ENCODE measurements at regions not wholly inside any gene's neighbourhood (a gene's known extent, or its start where the extent isn't known, plus 50 kb on each side); places are given as distances from the start of the nearest gene placed in this dataset.

DNA sequence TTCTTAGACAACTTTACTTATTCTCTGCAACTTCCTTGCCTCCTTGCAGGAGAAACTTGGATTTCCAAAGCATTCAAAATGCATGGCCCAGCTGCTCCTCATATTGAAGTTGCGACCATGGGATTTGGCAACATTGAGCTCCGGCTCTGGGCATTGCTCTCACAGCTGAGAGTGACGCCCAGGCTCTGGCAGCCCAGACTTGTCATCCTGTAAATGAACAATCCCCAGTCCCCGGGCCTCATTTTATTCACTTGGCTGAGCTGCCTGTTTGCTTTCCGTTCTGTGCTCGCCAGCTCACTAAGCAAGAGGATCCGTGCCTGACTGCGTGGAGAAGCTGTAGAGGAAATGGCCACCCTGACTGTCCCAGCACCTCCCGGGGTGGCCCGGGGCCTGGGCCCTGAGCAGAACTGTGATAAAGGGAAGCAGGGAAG is 119.5 kb upstream of the CD93 start:
- peaks cover 13% of the 10 kb centered on the region for H3K4me1 ChIP-seq (ENCODE audit: control insufficient read depth, insufficient read depth, low read length)
- H3K9me3 ChIP-seq (ENCODE audit: control insufficient read depth, low read length), result no peaks in the 10 kb centered on the region
- H3K4me3 ChIP-seq (ENCODE audit: low read length), result no peak overlapping the region
- H3K9ac ChIP-seq (ENCODE audit: low read length), result peak overlapping the region; percentile 44
- H3K27me3 ChIP-seq (ENCODE audit: control insufficient read depth, insufficient read depth, low read length), result no peaks in the 10 kb centered on the region
- H3K36me3 ChIP-seq (ENCODE audit: control insufficient read depth, insufficient read depth, low read length), result no peaks in the 10 kb centered on the region

DNA sequence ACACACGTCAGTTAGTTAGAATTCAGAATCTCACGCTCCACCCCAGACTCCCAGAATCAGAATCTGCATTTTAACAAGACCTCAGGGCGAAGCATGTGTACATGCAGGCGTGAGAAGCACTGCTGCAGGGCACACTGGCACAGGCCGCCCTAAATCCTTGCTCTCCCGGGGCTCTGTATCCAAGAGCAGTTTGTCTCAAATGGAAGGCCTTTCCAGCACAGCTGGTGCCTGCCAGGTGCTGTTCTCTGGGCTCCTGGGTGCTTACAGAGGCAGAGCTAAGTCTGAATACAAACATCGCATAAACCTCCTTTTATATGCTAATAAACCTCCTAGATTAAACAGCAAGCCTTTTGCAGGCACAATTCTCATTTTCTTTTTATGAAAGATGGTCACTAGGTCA is 119.1 kb upstream of the CD93 start:
- no peak overlapping the region for H3K9ac ChIP-seq (ENCODE audit: low read length)
- H3K4me3 ChIP-seq (ENCODE audit: low read length), result no peak overlapping the region
- peaks cover 13% of the 10 kb centered on the region for H3K4me1 ChIP-seq (ENCODE audit: control insufficient read depth, insufficient read depth, low read length)
- H3K36me3 ChIP-seq (ENCODE audit: control insufficient read depth, insufficient read depth, low read length), result no peaks in the 10 kb centered on the region
- no peaks in the 10 kb centered on the region for H3K9me3 ChIP-seq (ENCODE audit: control insufficient read depth, low read length)
- no peaks in the 10 kb centered on the region for H3K27me3 ChIP-seq (ENCODE audit: control insufficient read depth, insufficient read depth, low read length)

DNA sequence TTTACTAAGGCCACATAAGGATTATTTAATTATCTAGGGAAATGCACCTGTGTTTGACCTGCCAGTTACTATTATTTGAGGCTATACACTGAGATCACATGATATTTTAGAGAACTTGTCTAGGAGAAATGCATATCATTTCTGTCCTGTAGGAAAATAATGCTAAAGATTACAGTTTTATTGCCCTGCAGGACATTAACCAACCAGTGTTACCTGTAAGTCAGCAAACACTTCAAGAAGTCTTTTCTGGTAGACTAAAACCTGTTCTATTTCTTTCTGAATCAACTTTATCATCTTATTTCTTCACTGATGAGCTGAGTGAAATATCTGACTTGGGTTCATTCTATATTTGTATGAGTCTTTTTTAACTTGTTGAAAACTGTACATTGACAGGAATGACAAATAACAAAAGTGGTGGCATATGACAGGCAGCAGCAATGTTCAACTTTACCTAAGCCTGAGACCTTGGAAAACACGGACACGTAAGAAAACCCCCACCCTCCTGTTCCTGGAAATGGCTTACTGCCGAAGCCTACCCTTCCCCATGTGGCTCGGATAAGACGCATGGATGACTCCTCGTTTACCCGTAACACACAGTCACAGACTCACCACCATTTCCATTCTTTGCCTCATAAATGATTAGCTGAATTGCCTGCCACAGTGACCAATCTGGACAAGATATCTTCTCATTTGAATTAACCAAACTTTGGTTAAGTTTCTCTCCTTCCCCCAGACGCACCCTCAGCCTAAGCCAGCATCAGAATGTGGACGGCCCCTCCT is 118.0 kb upstream of the CD93 start:
- no peaks in the 10 kb centered on the region for H3K27me3 ChIP-seq (ENCODE audit: control insufficient read depth, insufficient read depth, low read length)
- no peak overlapping the region for H3K4me3 ChIP-seq (ENCODE audit: low read length)
- peaks cover 13% of the 10 kb centered on the region for H3K4me1 ChIP-seq (ENCODE audit: control insufficient read depth, insufficient read depth, low read length)
- no peak overlapping the region for H3K9ac ChIP-seq (ENCODE audit: low read length)
- no peaks in the 10 kb centered on the region for H3K36me3 ChIP-seq (ENCODE audit: control insufficient read depth, insufficient read depth, low read length)
- H3K9me3 ChIP-seq (ENCODE audit: control insufficient read depth, low read length), result no peaks in the 10 kb centered on the region

DNA sequence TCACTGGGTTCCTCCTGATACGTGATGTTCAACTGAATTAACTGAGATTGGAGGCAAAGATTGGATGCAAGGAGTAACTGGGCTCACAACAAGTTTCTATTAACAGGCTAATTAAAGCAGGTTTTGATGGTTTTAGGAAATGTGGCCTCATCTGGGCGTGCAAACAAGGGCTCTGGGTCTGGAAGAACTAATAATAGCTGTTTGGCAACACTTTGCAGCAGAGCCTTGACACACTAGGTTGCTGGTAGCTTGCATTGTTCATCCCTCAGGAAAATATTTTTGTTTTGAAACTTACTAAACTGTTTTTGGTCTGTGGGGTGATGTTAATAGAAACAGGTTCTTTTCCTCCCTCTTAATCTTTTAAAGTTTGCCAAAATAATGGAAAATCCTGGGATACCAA is 117.2 kb upstream of the CD93 start:
- H3K9me3 ChIP-seq (ENCODE audit: control insufficient read depth, low read length), result no peaks in the 10 kb centered on the region
- H3K4me1 ChIP-seq (ENCODE audit: control insufficient read depth, insufficient read depth, low read length), result peaks cover 13% of the 10 kb centered on the region
- no peaks in the 10 kb centered on the region for H3K27me3 ChIP-seq (ENCODE audit: control insufficient read depth, insufficient read depth, low read length)
- H3K4me3 ChIP-seq (ENCODE audit: low read length), result no peak overlapping the region
- H3K9ac ChIP-seq (ENCODE audit: low read length), result no peak overlapping the region
- no peaks in the 10 kb centered on the region for H3K36me3 ChIP-seq (ENCODE audit: control insufficient read depth, insufficient read depth, low read length)

DNA sequence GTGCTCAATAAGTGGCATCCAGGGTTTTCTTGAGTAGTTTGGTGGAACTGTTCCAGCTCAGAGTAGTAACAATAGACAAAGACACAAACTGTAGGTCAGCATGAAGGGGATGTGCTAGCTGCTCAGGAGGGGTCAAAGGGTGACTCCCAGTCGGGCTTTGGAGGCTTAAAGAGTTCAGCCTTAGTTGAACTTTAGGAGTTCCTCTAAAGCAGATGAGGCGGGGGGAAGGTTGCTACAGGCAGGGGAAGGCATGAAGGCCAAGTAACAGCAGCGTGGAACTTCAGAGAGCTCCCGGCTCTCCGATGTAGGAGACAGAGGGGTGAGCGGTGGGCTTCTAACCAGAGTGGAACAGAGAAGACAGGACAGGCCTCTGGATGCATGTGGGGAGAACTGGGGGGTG is 115.5 kb upstream of the CD93 start:
- Histone ChIP-seq H3K27me3 (ENCODE audit: control insufficient read depth, insufficient read depth, low read length) (no peaks in the 10 kb centered on the region), H3K4me3 (ENCODE audit: low read length) (no peak overlapping the region), H3K36me3 (ENCODE audit: control insufficient read depth, insufficient read depth, low read length) (no peaks in the 10 kb centered on the region), H3K9ac (ENCODE audit: low read length) (no peak overlapping the region), H3K9me3 (ENCODE audit: control insufficient read depth, low read length) (no peaks in the 10 kb centered on the region), H3K4me1 (ENCODE audit: control insufficient read depth, insufficient read depth, low read length) (peaks cover 13% of the 10 kb centered on the region)

DNA sequence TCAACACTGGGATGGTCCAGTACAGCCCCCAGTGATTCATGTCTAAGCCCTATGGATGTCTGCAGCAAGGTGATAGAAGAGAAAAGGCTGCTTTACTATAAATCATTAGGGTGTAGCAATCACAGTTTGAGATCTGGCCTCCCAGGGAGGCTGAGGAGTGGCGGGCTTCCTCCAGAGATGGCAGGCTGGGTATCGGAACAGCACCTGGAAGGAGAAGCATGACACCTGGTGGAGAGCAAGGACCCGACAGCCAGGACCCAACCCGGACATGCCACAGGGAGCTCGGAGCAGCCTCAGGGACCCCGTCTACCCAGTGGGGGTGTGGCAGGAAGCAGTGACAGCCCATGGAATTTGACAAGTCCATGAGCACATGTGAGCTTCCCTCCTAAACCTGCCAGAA is 114.8 kb upstream of the CD93 start:
- H3K4me1 ChIP-seq (ENCODE audit: control insufficient read depth, insufficient read depth, low read length), result peaks cover 8% of the 10 kb centered on the region
- H3K27me3 ChIP-seq (ENCODE audit: control insufficient read depth, insufficient read depth, low read length), result no peaks in the 10 kb centered on the region

DNA sequence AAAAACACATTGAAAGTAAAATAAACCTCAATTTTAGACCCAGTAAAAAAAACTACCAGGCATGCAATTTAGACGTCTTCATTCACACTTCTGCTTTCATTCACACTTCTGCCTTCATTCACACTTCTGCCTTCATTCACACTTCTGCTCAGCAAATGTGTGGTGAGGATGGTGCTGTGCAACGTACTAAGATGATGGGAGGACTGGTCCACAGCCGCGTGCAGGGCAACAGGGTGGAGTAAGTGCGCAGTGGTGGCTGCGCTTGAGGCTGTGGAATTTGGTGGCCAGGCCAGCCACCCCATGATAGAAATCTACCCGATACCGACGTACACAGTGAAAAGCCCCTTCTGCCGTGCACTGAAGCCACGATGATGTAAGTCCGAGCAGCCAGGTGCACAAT is 114.3 kb upstream of the CD93 start:
- Histone ChIP-seq H3K36me3 (ENCODE audit: control insufficient read depth, insufficient read depth, low read length) (no peaks in the 10 kb centered on the region), H3K9me3 (ENCODE audit: control insufficient read depth, low read length) (no peaks in the 10 kb centered on the region), H3K9ac (ENCODE audit: low read length) (no peak overlapping the region), H3K4me3 (ENCODE audit: low read length) (no peak overlapping the region), H3K4me1 (ENCODE audit: control insufficient read depth, insufficient read depth, low read length) (peaks cover 3% of the 10 kb centered on the region), H3K27me3 (ENCODE audit: control insufficient read depth, insufficient read depth, low read length) (no peaks in the 10 kb centered on the region)

More for the DNA sequence above, 114.8 kb upstream of the CD93 start:
- Histone ChIP-seq H3K36me3 (ENCODE audit: control insufficient read depth, insufficient read depth, low read length) (no peaks in the 10 kb centered on the region), H3K9ac (ENCODE audit: low read length) (no peak overlapping the region), H3K4me3 (ENCODE audit: low read length) (no peak overlapping the region), H3K9me3 (ENCODE audit: control insufficient read depth, low read length) (no peaks in the 10 kb centered on the region)

DNA sequence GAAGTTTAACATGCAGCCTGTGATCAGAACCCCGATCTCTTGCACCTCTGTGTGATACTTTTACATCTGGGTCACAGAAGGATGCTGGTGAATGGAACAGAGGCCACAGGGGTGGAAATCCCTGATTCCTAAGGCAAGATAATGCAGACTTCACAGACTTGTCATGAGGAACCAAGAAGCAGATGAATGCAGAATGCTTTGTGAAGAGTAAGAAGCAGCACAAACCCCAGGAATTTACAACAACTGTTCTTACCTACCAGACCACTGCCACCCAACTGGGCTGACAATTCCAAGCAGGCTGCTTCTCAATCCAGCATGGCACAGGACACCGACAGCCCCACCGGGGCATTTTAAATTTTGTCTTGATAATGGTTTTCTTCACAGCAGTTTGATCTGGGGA is 113.2 kb upstream of the CD93 start:
- Histone ChIP-seq H3K9ac (ENCODE audit: low read length) (no peak overlapping the region), H3K9me3 (ENCODE audit: control insufficient read depth, low read length) (no peaks in the 10 kb centered on the region), H3K36me3 (ENCODE audit: control insufficient read depth, insufficient read depth, low read length) (no peaks in the 10 kb centered on the region), H3K27me3 (ENCODE audit: control insufficient read depth, insufficient read depth, low read length) (no peaks in the 10 kb centered on the region), H3K4me3 (ENCODE audit: low read length) (no peak overlapping the region), H3K4me1 (ENCODE audit: control insufficient read depth, insufficient read depth, low read length) (no peaks in the 10 kb centered on the region)

DNA sequence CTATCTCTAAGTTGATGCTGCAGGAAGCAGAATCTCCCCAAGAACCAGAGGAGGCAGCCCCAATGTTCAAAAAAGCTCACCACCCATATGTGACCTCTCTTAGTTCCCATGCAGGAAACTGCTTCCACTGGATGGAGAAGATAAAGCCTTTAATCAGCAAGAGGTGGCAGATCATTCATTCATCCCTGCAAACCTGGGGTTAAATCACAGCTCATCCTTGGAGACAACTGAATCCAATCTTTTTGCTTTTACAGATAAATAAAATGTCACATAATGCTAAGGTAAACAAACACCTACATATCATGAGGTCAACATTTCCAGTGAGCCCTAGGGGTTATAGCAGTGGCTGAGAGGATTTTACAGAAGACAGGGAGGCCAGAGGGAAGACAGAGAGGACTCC is 112.7 kb upstream of the CD93 start:
- H3K9me3 ChIP-seq (ENCODE audit: control insufficient read depth, low read length), result no peaks in the 10 kb centered on the region
- no peak overlapping the region for H3K9ac ChIP-seq (ENCODE audit: low read length)
- H3K36me3 ChIP-seq (ENCODE audit: control insufficient read depth, insufficient read depth, low read length), result no peaks in the 10 kb centered on the region
- H3K4me1 ChIP-seq (ENCODE audit: control insufficient read depth, insufficient read depth, low read length), result no peaks in the 10 kb centered on the region
- H3K4me3 ChIP-seq (ENCODE audit: low read length), result no peak overlapping the region
- no peaks in the 10 kb centered on the region for H3K27me3 ChIP-seq (ENCODE audit: control insufficient read depth, insufficient read depth, low read length)

DNA sequence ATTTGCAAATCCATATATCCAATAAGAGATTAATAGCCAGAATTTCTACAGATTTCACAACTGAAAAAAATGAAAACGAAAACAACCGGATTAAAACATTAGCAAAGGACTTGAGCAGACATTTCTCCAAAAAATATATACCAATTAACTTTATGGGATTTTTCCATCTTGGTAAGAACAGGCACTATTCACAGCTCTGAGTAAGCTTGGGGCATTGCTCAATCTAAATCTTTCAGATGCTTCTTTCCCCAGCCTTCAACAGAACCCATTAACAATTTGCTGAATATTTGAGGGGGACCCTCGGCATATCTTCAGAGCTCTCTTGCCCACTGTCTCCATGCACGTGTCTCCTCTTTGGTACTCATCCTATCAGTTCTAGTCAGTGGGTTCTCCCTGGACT is 111.7 kb upstream of the CD93 start:
- no peak overlapping the region for H3K4me3 ChIP-seq (ENCODE audit: low read length)
- no peaks in the 10 kb centered on the region for H3K36me3 ChIP-seq (ENCODE audit: control insufficient read depth, insufficient read depth, low read length)
- H3K27me3 ChIP-seq (ENCODE audit: control insufficient read depth, insufficient read depth, low read length), result no peaks in the 10 kb centered on the region
- no peaks in the 10 kb centered on the region for H3K4me1 ChIP-seq (ENCODE audit: control insufficient read depth, insufficient read depth, low read length)
- no peak overlapping the region for H3K9ac ChIP-seq (ENCODE audit: low read length)
- H3K9me3 ChIP-seq (ENCODE audit: control insufficient read depth, low read length), result no peaks in the 10 kb centered on the region

DNA sequence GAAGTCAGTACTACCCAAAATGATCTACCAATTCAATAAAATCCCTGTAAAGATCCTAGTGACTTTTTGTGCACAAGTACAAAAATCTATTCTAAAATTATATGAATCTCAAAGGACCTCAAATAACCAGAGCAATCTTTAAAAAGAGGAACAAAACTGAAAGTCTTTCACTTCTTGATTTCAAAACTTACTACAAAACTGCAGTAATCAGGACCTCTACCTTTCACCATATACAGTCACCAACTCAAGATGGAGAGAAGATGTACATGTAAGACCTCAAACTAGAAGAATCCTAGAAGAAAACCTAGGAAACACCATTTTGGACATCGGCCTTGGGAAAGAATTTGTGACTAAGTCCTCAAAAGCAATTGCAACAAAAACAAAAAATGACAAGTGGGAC is 109.5 kb upstream of the CD93 start:
- no peaks in the 10 kb centered on the region for H3K36me3 ChIP-seq (ENCODE audit: control insufficient read depth, insufficient read depth, low read length)
- no peaks in the 10 kb centered on the region for H3K4me1 ChIP-seq (ENCODE audit: control insufficient read depth, insufficient read depth, low read length)
- no peaks in the 10 kb centered on the region for H3K9me3 ChIP-seq (ENCODE audit: control insufficient read depth, low read length)
- no peaks in the 10 kb centered on the region for H3K27me3 ChIP-seq (ENCODE audit: control insufficient read depth, insufficient read depth, low read length)
- H3K9ac ChIP-seq (ENCODE audit: low read length), result no peak overlapping the region
- H3K4me3 ChIP-seq (ENCODE audit: low read length), result no peak overlapping the region

DNA sequence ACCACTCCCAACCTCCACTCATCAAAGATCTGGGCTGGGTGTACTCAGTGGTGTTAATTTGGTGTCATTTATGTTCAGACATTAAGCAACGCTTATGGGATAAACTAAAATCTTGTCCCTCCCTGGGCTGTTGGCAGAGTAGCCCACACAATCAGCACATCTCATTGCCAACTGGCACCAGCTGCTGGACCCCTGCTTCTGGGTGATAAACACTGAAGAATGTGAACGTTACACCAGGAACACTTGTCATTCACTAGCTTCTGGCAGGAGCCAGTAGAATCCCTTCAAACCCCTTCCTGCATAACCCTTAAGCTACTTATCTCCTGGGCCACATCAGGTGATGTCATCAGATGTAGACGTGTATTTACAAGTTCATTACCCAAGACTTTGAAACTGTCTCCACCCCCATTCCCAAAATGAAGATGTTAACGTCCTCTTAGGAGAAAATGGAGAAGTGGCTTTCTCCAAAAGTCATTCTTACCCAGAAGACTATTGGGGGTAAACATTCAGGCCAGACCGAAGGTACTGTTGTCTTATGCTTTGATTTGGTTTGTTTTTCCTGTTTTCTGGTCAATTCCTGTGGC is 107.8 kb upstream of the CD93 start:
- Histone ChIP-seq H3K27me3 (ENCODE audit: control insufficient read depth, insufficient read depth, low read length) (no peaks in the 10 kb centered on the region), H3K4me3 (ENCODE audit: low read length) (no peak overlapping the region), H3K9me3 (ENCODE audit: control insufficient read depth, low read length) (no peaks in the 10 kb centered on the region), H3K36me3 (ENCODE audit: control insufficient read depth, insufficient read depth, low read length) (no peaks in the 10 kb centered on the region), H3K4me1 (ENCODE audit: control insufficient read depth, insufficient read depth, low read length) (no peaks in the 10 kb centered on the region), H3K9ac (ENCODE audit: low read length) (no peak overlapping the region)

Measured in mucosa of stomach (tissue), 1 donor.